OCI-LY1 (cell line): ENCODE measurements at regions not wholly inside any gene's neighbourhood (a gene's known extent, or its start where the extent isn't known, plus 50 kb on each side); places are given as distances from the start of the nearest gene placed in this dataset.

Experiments
- H2AFZ ChIP-seq: fragments of 200-600 bp; sonication (generic), shearing (Covaris generic); 2 replicates; pipeline ENCODE4 v1.6.0; 2014; ENCODE audit warnings: antibody characterized with exemption, mild to moderate bottlenecking, low read length
- H3F3A ChIP-seq: fragments of 200-600 bp; sonication (generic), shearing (Covaris generic); 2 replicates; pipeline ENCODE4 v1.6.0; 2014; ENCODE audit warnings: mild to moderate bottlenecking, antibody characterized with exemption, low read length, moderate library complexity; ENCODE audit not compliant: insufficient read depth
- H3K27ac ChIP-seq: fragments of 200-600 bp; sonication (generic); 2 replicates; pipeline ENCODE4 v1.5.1; 2014; ENCODE audit warnings: low read length, mixed run types, mild to moderate bottlenecking, low read depth; ENCODE audit not compliant: poor library complexity, severe bottlenecking
- H3K27me3 ChIP-seq: fragments of 200-600 bp; sonication (generic); 2 replicates; pipeline ENCODE4 v1.6.0; 2014; ENCODE audit warnings: antibody characterized with exemption, mild to moderate bottlenecking, low read length, moderate library complexity; ENCODE audit not compliant: insufficient read depth
- H3K36me3 ChIP-seq: fragments of 200-600 bp; sonication (generic); 2 replicates; pipeline ENCODE4 v1.6.1; 2014; ENCODE audit warnings: mild to moderate bottlenecking, antibody characterized with exemption, low read length, moderate library complexity, mixed read lengths; ENCODE audit not compliant: insufficient read depth
- H3K4me1 ChIP-seq: fragments of 200-600 bp; sonication (generic); 2 replicates; pipeline ENCODE4 v1.5.1; 2014; ENCODE audit warnings: mild to moderate bottlenecking, low read length, moderate library complexity; ENCODE audit not compliant: insufficient read depth, severe bottlenecking
- H3K4me2 ChIP-seq: fragments of 200-600 bp; sonication (generic), shearing (Covaris generic); 2 replicates; pipeline ENCODE4 v1.6.1; 2014; ENCODE audit warnings: low read length
- H3K4me3 ChIP-seq: fragments of 200-600 bp; sonication (generic); 2 replicates; pipeline ENCODE4 v1.5.1; 2014; ENCODE audit warnings: low read length, low read depth, mild to moderate bottlenecking, mixed read lengths; ENCODE audit not compliant: poor library complexity, severe bottlenecking
- H3K79me2 ChIP-seq: fragments of 200-600 bp; shearing (Covaris generic); 2 replicates; pipeline ENCODE4 v1.6.1; 2016; ENCODE audit warnings: mixed run types, low read length, mixed read lengths; ENCODE audit not compliant: insufficient read depth
- H3K9ac ChIP-seq: fragments of 200-600 bp; sonication (generic), shearing (Covaris generic); 2 replicates; pipeline ENCODE4 v1.6.1; 2014; ENCODE audit warnings: mild to moderate bottlenecking, low read length, mixed read lengths
- H3K9me2 ChIP-seq: fragments of 200-600 bp; sonication (generic), shearing (Covaris generic); 2 replicates; pipeline ENCODE4 v1.6.1; 2014; ENCODE audit warnings: low read depth, mild to moderate bottlenecking, low read length, mixed read lengths
- H3K9me3 ChIP-seq: fragments of 200-600 bp; shearing (Covaris generic); 2 replicates; pipeline ENCODE4 v1.6.1; 2014; ENCODE audit warnings: low read length, mixed read lengths
- H4K20me1 ChIP-seq: fragments of 200-600 bp; sonication (generic), shearing (Covaris generic); 2 replicates; pipeline ENCODE4 v1.6.0; 2016; ENCODE audit warnings: mild to moderate bottlenecking, low read length; ENCODE audit not compliant: insufficient read depth
- EZH2 ChIP-seq: fragments of 200-600 bp; sonication (generic), shearing (Covaris generic); IDR thresholded peaks from 2 replicates; pipeline ENCODE4 v1.8.0; 2017; ENCODE audit warnings: borderline replicate concordance, mixed run types, mild to moderate bottlenecking, antibody characterized with exemption, low read length, moderate library complexity, mixed read lengths
- TF ChIP-seq, protein P1 (sequence below): fragments of 200-600 bp; sonication (generic), shearing (Covaris generic); IDR thresholded peaks from 2 replicates; pipeline ENCODE4 v1.5.1; 2017; ENCODE audit warnings: mild to moderate bottlenecking, antibody characterized with exemption, low read length, moderate library complexity, mixed read lengths

DNA sequence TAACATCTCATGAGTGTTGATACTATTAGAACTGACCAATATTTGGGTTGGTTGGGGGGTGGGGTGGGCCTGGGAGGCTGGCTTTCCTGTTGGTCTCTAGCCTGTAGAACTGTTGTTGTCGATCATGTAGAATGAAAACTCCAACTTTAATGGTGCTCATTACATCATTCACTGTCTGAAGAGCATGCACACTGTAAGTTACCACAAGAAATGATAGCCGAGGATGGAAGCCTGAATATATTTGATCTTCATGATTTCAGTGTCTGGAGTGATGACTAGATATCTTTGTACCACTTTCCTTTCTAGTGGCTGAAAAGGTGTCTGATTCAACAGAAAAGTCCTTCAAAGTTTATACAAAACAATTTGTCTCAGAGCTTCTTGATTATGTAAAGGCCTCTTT lies 123.6 kb downstream of the XCL2 start:
- Histone ChIP-seq H3K27me3 (no peaks in the 10 kb centered on the region; the same call in 1 of the 2 replicates), H3K79me2 (no peaks in the 10 kb centered on the region), H3K4me3 (no peak overlapping the region), H3F3A (no peaks in the 10 kb centered on the region), H3K4me2 (no peak overlapping the region), H4K20me1 (no peaks in the 10 kb centered on the region), H3K27ac (no peak overlapping the region), H3K9me3 (no peaks in the 10 kb centered on the region), H3K9ac (no peak overlapping the region), H3K36me3 (no peaks in the 10 kb centered on the region), H2AFZ (no peak overlapping the region), H3K9me2 (no peaks in the 10 kb centered on the region), H3K4me1 (no peaks in the 10 kb centered on the region)
- no peak for TF ChIP-seq EZH2
- TF ChIP-seq, protein P1, sequence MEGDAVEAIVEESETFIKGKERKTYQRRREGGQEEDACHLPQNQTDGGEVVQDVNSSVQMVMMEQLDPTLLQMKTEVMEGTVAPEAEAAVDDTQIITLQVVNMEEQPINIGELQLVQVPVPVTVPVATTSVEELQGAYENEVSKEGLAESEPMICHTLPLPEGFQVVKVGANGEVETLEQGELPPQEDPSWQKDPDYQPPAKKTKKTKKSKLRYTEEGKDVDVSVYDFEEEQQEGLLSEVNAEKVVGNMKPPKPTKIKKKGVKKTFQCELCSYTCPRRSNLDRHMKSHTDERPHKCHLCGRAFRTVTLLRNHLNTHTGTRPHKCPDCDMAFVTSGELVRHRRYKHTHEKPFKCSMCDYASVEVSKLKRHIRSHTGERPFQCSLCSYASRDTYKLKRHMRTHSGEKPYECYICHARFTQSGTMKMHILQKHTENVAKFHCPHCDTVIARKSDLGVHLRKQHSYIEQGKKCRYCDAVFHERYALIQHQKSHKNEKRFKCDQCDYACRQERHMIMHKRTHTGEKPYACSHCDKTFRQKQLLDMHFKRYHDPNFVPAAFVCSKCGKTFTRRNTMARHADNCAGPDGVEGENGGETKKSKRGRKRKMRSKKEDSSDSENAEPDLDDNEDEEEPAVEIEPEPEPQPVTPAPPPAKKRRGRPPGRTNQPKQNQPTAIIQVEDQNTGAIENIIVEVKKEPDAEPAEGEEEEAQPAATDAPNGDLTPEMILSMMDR, result no peak

DNA sequence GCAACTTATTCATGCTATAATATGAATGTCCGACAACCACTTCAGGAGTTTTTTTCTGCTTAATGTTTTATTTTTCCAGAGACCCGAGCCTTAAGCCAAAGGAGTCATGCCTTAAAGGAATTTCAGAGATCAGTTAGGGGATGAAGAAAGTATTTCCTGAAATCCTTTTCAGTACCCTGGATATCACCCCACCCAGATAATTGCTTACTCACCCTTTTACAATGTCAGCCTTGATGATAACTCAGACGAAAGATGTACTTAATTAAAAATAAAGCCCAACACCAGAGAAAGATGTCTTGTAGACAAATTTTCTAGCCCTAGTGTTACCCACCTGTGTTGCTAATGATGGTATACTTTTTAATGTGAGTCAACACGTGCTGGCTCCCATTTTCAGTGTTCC lies 124.1 kb downstream of the XCL2 start:
- Histone ChIP-seq H3K4me1 (no peaks in the 10 kb centered on the region), H3K4me3 (no peak overlapping the region), H3K9ac (no peak overlapping the region), H2AFZ (no peak overlapping the region), H3K4me2 (no peak overlapping the region), H3K36me3 (no peaks in the 10 kb centered on the region), H3K27ac (no peak overlapping the region), H4K20me1 (no peaks in the 10 kb centered on the region), H3F3A (no peaks in the 10 kb centered on the region), H3K79me2 (no peaks in the 10 kb centered on the region), H3K9me3 (no peaks in the 10 kb centered on the region), H3K27me3 (no peaks in the 10 kb centered on the region; the same call in 1 of the 2 replicates), H3K9me2 (no peaks in the 10 kb centered on the region)
- no peak for TF ChIP-seq EZH2
- TF ChIP-seq, protein P1, result no peak

DNA sequence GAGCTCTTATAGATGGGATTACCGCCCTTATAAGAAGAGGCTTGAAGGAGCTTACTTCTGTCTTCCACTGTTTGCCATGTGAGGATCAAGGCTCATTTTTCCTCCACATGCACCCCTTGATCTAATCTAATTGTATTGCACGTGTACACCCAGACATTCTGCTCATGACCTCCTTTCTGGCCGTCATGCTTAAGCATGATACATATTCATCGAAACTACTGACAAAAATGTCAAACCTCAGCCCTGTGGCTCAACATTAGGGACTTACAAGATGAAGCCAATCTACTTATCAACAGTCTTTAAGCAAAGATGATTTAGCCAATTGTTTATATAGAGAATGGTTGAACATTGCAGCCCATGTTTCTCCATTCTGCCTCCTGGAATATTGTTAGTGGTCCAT lies 127.6 kb downstream of the XCL2 start:
- Histone ChIP-seq H3K4me1 (no peaks in the 10 kb centered on the region), H4K20me1 (no peaks in the 10 kb centered on the region)

More for the DNA sequence above, 127.6 kb downstream of the XCL2 start:
- Histone ChIP-seq H3K9me2 (no peaks in the 10 kb centered on the region), H3K36me3 (no peaks in the 10 kb centered on the region), H3K79me2 (no peaks in the 10 kb centered on the region), H3K4me3 (no peak overlapping the region), H3F3A (no peaks in the 10 kb centered on the region), H3K27ac (no peak overlapping the region), H3K27me3 (no peaks in the 10 kb centered on the region), H3K4me2 (no peak overlapping the region), H3K9me3 (no peaks in the 10 kb centered on the region), H3K9ac (no peak overlapping the region), H2AFZ (no peak overlapping the region)
- TF ChIP-seq, protein P1, result no peak
- TF ChIP-seq EZH2, result no peak
